Parathyroid adenoma (tissue), 2 donors: ENCODE measurements at regions not wholly inside any gene's neighbourhood (a gene's known extent, or its start where the extent isn't known, plus 50 kb on each side); places are given as distances from the start of the nearest gene placed in this dataset.
A peak's percentile ranks its signal among the peaks of the same experiment; 100 is the strongest.

Source experiments
- H2AFZ ChIP-seq: fragments of 300-600 bp; sonication (generic); one replicate; pipeline ENCODE4 v1.7.0; 2017; ENCODE audit warnings: antibody characterized with exemption, mild to moderate bottlenecking
- H3K27ac ChIP-seq: fragments of 300-600 bp; sonication (generic); one replicate; pipeline ENCODE4 v1.7.0; 2017
- H3K27me3 ChIP-seq: fragments of 300-600 bp; sonication (generic); one replicate; pipeline ENCODE4 v1.7.0; 2017; ENCODE audit warnings: low read length; ENCODE audit not compliant: control insufficient read depth, insufficient read depth
- H3K36me3 ChIP-seq: fragments of 300-600 bp; sonication (generic); one replicate; pipeline ENCODE4 v1.7.0; 2017; ENCODE audit warnings: low read length; ENCODE audit not compliant: control insufficient read depth, insufficient read depth
- H3K4me1 ChIP-seq: fragments of 300-600 bp; sonication (generic); one replicate; pipeline ENCODE4 v1.7.0; 2017; ENCODE audit warnings: control low read depth
- H3K4me2 ChIP-seq: fragments of 300-600 bp; sonication (generic); one replicate; pipeline ENCODE4 v1.7.0; 2017; ENCODE audit warnings: low read length
- H3K4me3 ChIP-seq: fragments of 300-600 bp; sonication (generic); one replicate; pipeline ENCODE4 v1.7.0; 2017; ENCODE audit warnings: low read depth, low read length
- H3K79me2 ChIP-seq: fragments of 300-600 bp; sonication (generic); one replicate; pipeline ENCODE4 v1.7.0; 2017; ENCODE audit warnings: control low read depth
- H3K9ac ChIP-seq: fragments of 300-600 bp; sonication (generic); one replicate; pipeline ENCODE4 v1.7.0; 2017; ENCODE audit warnings: mild to moderate bottlenecking
- H3K9me3 ChIP-seq: fragments of 300-600 bp; sonication (generic); one replicate; pipeline ENCODE4 v1.7.0; 2017; ENCODE audit warnings: low read length; ENCODE audit not compliant: control insufficient read depth
- TF ChIP-seq, protein P1 (sequence below): fragments of 300-600 bp; sonication (generic); IDR thresholded peaks from one replicate; pipeline ENCODE4 v1.7.0; 2017; ENCODE audit warnings: antibody characterized with exemption, mild to moderate bottlenecking
- donor health status: primary hyperparathyroidism.

DNA sequence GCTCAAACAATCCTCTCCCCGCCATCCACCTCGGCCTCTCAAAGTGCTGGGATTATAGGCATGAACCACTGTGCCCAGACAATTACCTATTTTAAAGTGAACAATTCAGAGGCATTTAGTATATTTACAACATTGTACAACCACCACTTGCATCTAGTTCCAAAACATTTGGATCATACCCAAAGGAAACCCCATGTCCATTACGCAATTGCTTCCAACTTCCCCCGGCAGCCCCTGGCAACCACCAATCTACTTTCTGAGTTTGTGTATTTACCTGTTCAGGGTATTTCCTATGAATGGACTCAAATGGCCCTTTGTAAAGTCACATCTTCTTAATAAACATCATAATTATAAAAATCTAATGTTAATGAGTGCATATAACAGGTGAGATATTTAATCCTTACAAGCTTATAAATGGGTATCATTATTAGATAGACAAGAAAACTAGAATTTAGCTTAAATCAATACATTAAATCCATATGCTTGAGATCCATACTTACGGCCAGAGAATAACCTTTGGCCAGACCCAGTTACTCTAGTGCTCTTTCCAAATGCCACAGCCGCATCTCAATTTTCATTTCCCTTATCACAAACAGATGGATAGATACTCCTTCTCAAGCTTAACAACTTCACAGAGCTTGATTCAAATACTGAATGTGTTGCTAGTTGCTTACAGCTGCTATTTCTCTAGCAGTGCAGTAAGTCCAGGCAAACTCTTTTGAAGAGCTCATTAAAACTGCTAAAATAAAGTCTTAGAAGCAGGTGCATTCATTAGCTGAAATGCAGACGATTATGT lies 133.4 kb upstream of the MKLN1 start:
- TF ChIP-seq, protein P1, sequence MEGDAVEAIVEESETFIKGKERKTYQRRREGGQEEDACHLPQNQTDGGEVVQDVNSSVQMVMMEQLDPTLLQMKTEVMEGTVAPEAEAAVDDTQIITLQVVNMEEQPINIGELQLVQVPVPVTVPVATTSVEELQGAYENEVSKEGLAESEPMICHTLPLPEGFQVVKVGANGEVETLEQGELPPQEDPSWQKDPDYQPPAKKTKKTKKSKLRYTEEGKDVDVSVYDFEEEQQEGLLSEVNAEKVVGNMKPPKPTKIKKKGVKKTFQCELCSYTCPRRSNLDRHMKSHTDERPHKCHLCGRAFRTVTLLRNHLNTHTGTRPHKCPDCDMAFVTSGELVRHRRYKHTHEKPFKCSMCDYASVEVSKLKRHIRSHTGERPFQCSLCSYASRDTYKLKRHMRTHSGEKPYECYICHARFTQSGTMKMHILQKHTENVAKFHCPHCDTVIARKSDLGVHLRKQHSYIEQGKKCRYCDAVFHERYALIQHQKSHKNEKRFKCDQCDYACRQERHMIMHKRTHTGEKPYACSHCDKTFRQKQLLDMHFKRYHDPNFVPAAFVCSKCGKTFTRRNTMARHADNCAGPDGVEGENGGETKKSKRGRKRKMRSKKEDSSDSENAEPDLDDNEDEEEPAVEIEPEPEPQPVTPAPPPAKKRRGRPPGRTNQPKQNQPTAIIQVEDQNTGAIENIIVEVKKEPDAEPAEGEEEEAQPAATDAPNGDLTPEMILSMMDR: no peak
- no peak overlapping the region for H3K9ac ChIP-seq

DNA sequence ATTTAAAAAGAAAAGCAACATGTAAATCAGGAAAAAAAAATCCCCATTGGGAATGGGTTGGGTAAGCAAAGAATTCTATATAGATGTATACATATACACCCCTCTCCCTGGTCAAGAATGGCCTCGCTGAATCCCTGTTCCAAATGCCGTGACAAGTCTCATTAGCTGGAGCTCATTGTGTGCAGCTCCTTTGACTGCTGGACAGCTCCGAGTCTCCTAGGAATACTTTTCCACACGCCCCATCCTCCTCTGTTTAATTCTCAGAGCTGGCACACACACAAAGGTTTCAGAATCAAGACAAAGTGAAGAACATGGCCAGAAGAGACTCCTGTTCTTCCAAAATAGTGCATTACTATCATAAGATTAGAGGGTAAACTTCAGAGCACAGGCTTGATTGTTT lies 130.9 kb upstream of the MKLN1 start:
- H3K79me2 ChIP-seq: no peaks in the 10 kb centered on the region
- peak overlapping the region; percentile 35 for H2AFZ ChIP-seq
- H3K27me3 ChIP-seq: no peaks in the 10 kb centered on the region
- H3K4me3 ChIP-seq: no peak overlapping the region
- H3K4me1 ChIP-seq: peaks cover 9% of the 10 kb centered on the region
- no peak overlapping the region for H3K4me2 ChIP-seq
- H3K9me3 ChIP-seq: no peaks in the 10 kb centered on the region
- no peak overlapping the region for H3K9ac ChIP-seq
- no peak overlapping the region for H3K27ac ChIP-seq
- TF ChIP-seq, protein P1: no peak
- no peaks in the 10 kb centered on the region for H3K36me3 ChIP-seq

More for the DNA sequence above, 133.4 kb upstream of the MKLN1 start:
- Histone ChIP-seq H3K4me1 (peaks cover 17% of the 10 kb centered on the region), H3K79me2 (no peaks in the 10 kb centered on the region), H3K36me3 (no peaks in the 10 kb centered on the region), H2AFZ (no peak overlapping the region), H3K27ac (no peak overlapping the region), H3K4me2 (no peak overlapping the region), H3K9me3 (no peaks in the 10 kb centered on the region), H3K4me3 (no peak overlapping the region), H3K27me3 (no peaks in the 10 kb centered on the region)

DNA sequence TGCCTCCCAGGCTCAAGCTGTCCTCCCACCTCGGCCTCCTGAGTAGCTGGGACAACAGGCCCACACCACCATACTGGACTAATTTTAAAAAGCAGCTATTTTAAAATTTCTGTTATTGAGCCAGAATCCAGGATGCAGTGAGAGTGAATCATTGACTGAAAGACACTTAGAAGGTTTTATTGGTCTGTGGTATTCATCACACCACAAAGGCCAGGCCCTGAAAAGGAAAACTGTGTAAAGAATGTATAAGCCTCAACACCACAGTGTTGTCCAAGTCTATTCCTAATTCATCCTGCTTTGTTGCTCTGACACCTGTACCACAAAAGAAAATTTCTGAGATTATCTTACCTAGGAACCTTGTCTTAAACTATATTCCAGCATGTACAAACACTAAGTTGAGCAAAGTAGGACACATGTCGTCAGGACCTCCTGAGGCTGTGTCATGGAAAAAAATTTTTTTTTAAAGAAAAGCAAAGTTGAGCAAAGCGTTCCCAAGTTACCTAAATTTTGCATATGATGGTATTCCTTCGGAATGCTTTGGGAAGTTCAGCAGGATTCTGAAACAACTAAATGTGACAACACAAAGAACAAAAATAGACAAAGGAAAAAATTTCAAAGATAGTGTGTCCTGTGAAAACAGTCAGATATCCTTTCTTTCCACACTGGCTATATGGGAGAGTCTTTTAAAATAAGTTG lies 129.6 kb upstream of the MKLN1 start:
- TF ChIP-seq, protein P1: no peak

DNA sequence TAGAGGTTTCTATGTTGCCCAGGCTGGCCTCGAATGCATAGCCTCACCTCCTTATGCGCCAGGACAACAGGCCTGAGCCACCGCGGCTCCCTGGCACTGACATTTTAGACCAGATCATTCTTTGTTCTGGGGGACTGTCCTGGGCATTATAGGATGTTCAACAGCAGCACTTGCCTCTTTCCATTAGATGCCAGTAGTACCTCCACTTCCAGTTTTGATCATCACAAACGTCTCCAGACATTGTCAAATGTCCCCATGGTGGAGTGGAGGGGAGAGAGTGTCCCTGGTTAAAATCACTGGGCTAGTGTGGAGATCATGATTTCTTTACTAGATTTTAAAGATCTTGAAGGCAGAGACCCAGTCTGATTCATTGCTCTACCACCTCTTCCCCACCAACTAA lies 125.2 kb upstream of the MKLN1 start:
- no peaks in the 10 kb centered on the region for H3K4me1 ChIP-seq
- TF ChIP-seq, protein P1: no peak
- no peaks in the 10 kb centered on the region for H3K9me3 ChIP-seq
- no peak overlapping the region for H3K4me3 ChIP-seq
- H3K27ac ChIP-seq: no peak overlapping the region
- H3K4me2 ChIP-seq: no peak overlapping the region
- H3K36me3 ChIP-seq: no peaks in the 10 kb centered on the region
- no peak overlapping the region for H3K9ac ChIP-seq
- no peak overlapping the region for H2AFZ ChIP-seq
- no peaks in the 10 kb centered on the region for H3K79me2 ChIP-seq
- no peaks in the 10 kb centered on the region for H3K27me3 ChIP-seq

More for the DNA sequence above, 129.6 kb upstream of the MKLN1 start:
- Histone ChIP-seq H3K36me3 (no peaks in the 10 kb centered on the region), H3K79me2 (no peaks in the 10 kb centered on the region), H2AFZ (no peak overlapping the region), H3K9me3 (no peaks in the 10 kb centered on the region), H3K9ac (no peak overlapping the region), H3K27me3 (no peaks in the 10 kb centered on the region), H3K4me1 (peaks cover 9% of the 10 kb centered on the region), H3K27ac (no peak overlapping the region), H3K4me3 (no peak overlapping the region), H3K4me2 (no peak overlapping the region)
